Liver (tissue), 7 donors: ENCODE measurements at regions not wholly inside any gene's neighbourhood (a gene's known extent, or its start where the extent isn't known, plus 50 kb on each side); places are given as distances from the start of the nearest gene placed in this dataset.

Experiments
- DNase-seq: peaks from one replicate; pipeline ENCODE4 v3.0.0-alpha.2; 2017; ENCODE audit warnings: low spot score
- H3K27ac ChIP-seq, 2 donors: one replicate each; pipeline ENCODE4 v1.7.0; 2013; ENCODE audit warnings: inconsistent platforms in 2 of 2, low read length in 2 of 2, control low read depth in 1 of 2, low read depth in 1 of 2, mild to moderate bottlenecking in 1 of 2
- H3K27me3 ChIP-seq, 4 donors: one replicate each; pipeline versions ENCODE4 v1.6.1 to v1.7.0; 2013; ENCODE audit warnings: low read length in 3 of 4, inconsistent platforms in 1 of 4, mild to moderate bottlenecking in 1 of 4, moderate library complexity in 1 of 4; ENCODE audit not compliant: control insufficient read depth in 4 of 4, insufficient read depth in 4 of 4
- H3K36me3 ChIP-seq, 4 donors: one replicate each; pipeline versions ENCODE4 v1.6.1 to v1.7.0; 2013; ENCODE audit warnings: low read length in 3 of 4, mild to moderate bottlenecking in 3 of 4, low read depth in 1 of 4, moderate library complexity in 1 of 4; ENCODE audit not compliant: control insufficient read depth in 4 of 4, insufficient read depth in 3 of 4
- H3K4me1 ChIP-seq, 4 donors: one replicate each; pipeline versions ENCODE4 v1.6.1 to v1.7.0; 2013; ENCODE audit warnings: low read length in 3 of 4, mild to moderate bottlenecking in 3 of 4, moderate library complexity in 1 of 4; ENCODE audit not compliant: control insufficient read depth in 4 of 4, insufficient read depth in 4 of 4
- H3K4me3 ChIP-seq, 3 donors: one replicate each; pipeline versions ENCODE4 v1.6.1 to v1.7.0; 2013; ENCODE audit warnings: low read length in 3 of 3, control low read depth in 1 of 3, low read depth in 1 of 3, mild to moderate bottlenecking in 1 of 3
- H3K9ac ChIP-seq, 2 donors: one replicate each; pipeline ENCODE4 v1.7.0; 2013; ENCODE audit warnings: low read length in 2 of 2, mild to moderate bottlenecking in 2 of 2, moderate library complexity in 2 of 2, control low read depth in 1 of 2, low read depth in 1 of 2
- H3K9me3 ChIP-seq, 4 donors: one replicate each; pipeline versions ENCODE4 v1.6.1 to v1.7.0; 2013; ENCODE audit warnings: low read length in 3 of 4; ENCODE audit not compliant: control insufficient read depth in 4 of 4
- ATF3 ChIP-seq: IDR thresholded peaks from 2 replicates; pipeline ENCODE4 v1.6.1; 2016; ENCODE audit warnings: antibody characterized with exemption
- EGR1 ChIP-seq, 2 donors: IDR thresholded peaks; 2 replicates each; pipeline ENCODE4 v1.6.1; 2016 to 2018; ENCODE audit warnings: antibody characterized with exemption in 2 of 2, low read depth in 2 of 2
- FOXA1 ChIP-seq: IDR thresholded peaks from 2 replicates; pipeline ENCODE4 v1.6.1; 2016; ENCODE audit warnings: antibody characterized with exemption
- FOXA2 ChIP-seq: IDR thresholded peaks from 2 replicates; pipeline ENCODE4 v1.6.1; 2016; ENCODE audit warnings: antibody characterized with exemption
- GABPA ChIP-seq, 2 donors: IDR thresholded peaks in 1 of 2; conservative IDR thresholded peaks in 1 of 2; 2 replicates each; pipeline ENCODE4 v1.6.1; 2016; ENCODE audit warnings: antibody characterized with exemption in 2 of 2, mild to moderate bottlenecking in 1 of 2, moderate library complexity in 1 of 2
- HNF4A ChIP-seq, 2 donors: conservative IDR thresholded peaks; 2 replicates each; pipeline ENCODE4 v1.6.1; 2016; ENCODE audit warnings: antibody characterized with exemption in 2 of 2, mild to moderate bottlenecking in 2 of 2
- HNF4G ChIP-seq: IDR thresholded peaks from 2 replicates; pipeline ENCODE4 v1.6.1; 2016; ENCODE audit warnings: antibody characterized with exemption
- JUND ChIP-seq, 2 donors: IDR thresholded peaks; 2 replicates each; pipeline ENCODE4 v1.6.1; 2016; ENCODE audit warnings: antibody characterized with exemption in 2 of 2
- MAX ChIP-seq: IDR thresholded peaks from 2 replicates; pipeline ENCODE4 v1.6.1; 2016; ENCODE audit warnings: antibody characterized with exemption
- NR2F2 ChIP-seq: IDR thresholded peaks from 2 replicates; pipeline ENCODE4 v1.6.1; 2016; ENCODE audit warnings: antibody characterized with exemption
- REST ChIP-seq: IDR thresholded peaks from 2 replicates; pipeline ENCODE4 v1.6.1; 2016; ENCODE audit warnings: antibody characterized with exemption, mild to moderate bottlenecking
- SP1 ChIP-seq: IDR thresholded peaks from 2 replicates; pipeline ENCODE4 v1.6.1; 2018; ENCODE audit warnings: antibody characterized with exemption, mild to moderate bottlenecking
- TAF1 ChIP-seq: conservative IDR thresholded peaks from 2 replicates; pipeline ENCODE4 v1.6.1; 2016; ENCODE audit warnings: antibody characterized with exemption, mild to moderate bottlenecking
- YY1 ChIP-seq: IDR thresholded peaks from 2 replicates; pipeline ENCODE4 v1.6.1; 2016; ENCODE audit warnings: antibody characterized with exemption, mild to moderate bottlenecking
- ZBTB33 ChIP-seq: IDR thresholded peaks from 2 replicates; pipeline ENCODE4 v1.6.1; 2016; ENCODE audit warnings: antibody characterized with exemption
- WGBS: extraction: QIAGEN DNeasy Blood & Tissue Kit; methylation state at CpG from one replicate; pipeline ENCODE4 v1.1.7; 2013; 5-methylcytosine and 5-hydroxymethylcytosine counted together
- donor health status: healthy.
- donor health status: healthy.
- donor health status: healthy.
- donor health status: healthy.

GRCh38 chr13:73451221-73452029 is 392.6 kb downstream of the KLF5 start:
- Histone ChIP-seq H3K36me3 (no peaks in the 10 kb centered on the region), H3K4me3 (no peak overlapping the region), H3K9ac (no peak overlapping the region), H3K27me3 (no peaks in the 10 kb centered on the region), H3K4me1 (no peaks in the 10 kb centered on the region), H3K9me3 (no peaks in the 10 kb centered on the region), H3K27ac (no peak overlapping the region)
- 64% methylated on average over 10 of the region's 10 CpGs for WGBS
- DNase-seq, result no peak
- TF ChIP-seq HNF4G (peak; percentile 19), SP1 (no peak)

GRCh38 chr13:73450583-73450982 is 391.8 kb downstream of the KLF5 start:
- Histone ChIP-seq H3K27me3 (no peaks in the 10 kb centered on the region), H3K9ac (no peak overlapping the region), H3K36me3 (no peaks in the 10 kb centered on the region), H3K9me3 (no peaks in the 10 kb centered on the region), H3K4me1 (no peaks in the 10 kb centered on the region), H3K4me3 (no peak overlapping the region), H3K27ac (no peak overlapping the region)
- TF ChIP-seq ATF3, result no peak
- TF ChIP-seq REST, result no peak
- no peak for TF ChIP-seq GABPA (IDR thresholded peaks at IDR 0.05 in 1 of 2, conservative IDR thresholded peaks at IDR 0.05 in 1 of 2)
- TF ChIP-seq HNF4G, result no peak
- TF ChIP-seq NR2F2, result no peak
- no peak for TF ChIP-seq HNF4A (conservative IDR thresholded peaks at IDR 0.05)
- TF ChIP-seq MAX, result no peak
- no peak for TF ChIP-seq JUND (IDR thresholded peaks at IDR 0.05)
- no peak for TF ChIP-seq FOXA1
- no peak for TF ChIP-seq EGR1 (IDR thresholded peaks at IDR 0.05; ENCODE audit: low read depth in 2 of 2)
- TF ChIP-seq YY1, result no peak
- no peak for TF ChIP-seq FOXA2
- no peak for TF ChIP-seq SP1
- no peak for TF ChIP-seq TAF1
- TF ChIP-seq ZBTB33, result no peak
- no peak for DNase-seq
- WGBS, result 79% methylated on average over 2 of the region's 2 CpGs
